ENCODE measurements at regions not wholly inside any gene's neighbourhood (a gene's known extent, or its start where the extent isn't known, plus 50 kb on each side); places are given as distances from the start of the nearest gene placed in this dataset.

GRCh38 chrX:40415675-40416074, 165.1 kb upstream of the ATP6AP2 start:
- Histone ChIP-seq H3K27ac (ENCODE audit: low read length) (no peak overlapping the region), H3K9me3 (ENCODE audit: control insufficient read depth, low read depth, low read length) (no peaks in the 10 kb centered on the region), H3K4me3 (ENCODE audit: low read length) (no peak overlapping the region), H3K27me3 (ENCODE audit: control insufficient read depth, insufficient read depth, low read length) (no peaks in the 10 kb centered on the region), H3K4me1 (ENCODE audit: control insufficient read depth, insufficient read depth, low read length) (no peaks in the 10 kb centered on the region), H3K36me3 (ENCODE audit: control insufficient read depth, insufficient read depth, low read length) (no peaks in the 10 kb centered on the region)
- no peak for DNase-seq
- WGBS (ENCODE audit: insufficient coverage, low lambda C conversion rate), result no CpG with 5 or more reads among the region's 4 CpGs

GRCh38 chrX:40414335-40414734, 166.4 kb upstream of the ATP6AP2 start:
- Histone ChIP-seq H3K9me3 (ENCODE audit: control insufficient read depth, low read depth, low read length) (no peaks in the 10 kb centered on the region), H3K4me1 (ENCODE audit: control insufficient read depth, insufficient read depth, low read length) (no peaks in the 10 kb centered on the region), H3K27ac (ENCODE audit: low read length) (no peak overlapping the region), H3K27me3 (ENCODE audit: control insufficient read depth, insufficient read depth, low read length) (no peaks in the 10 kb centered on the region), H3K36me3 (ENCODE audit: control insufficient read depth, insufficient read depth, low read length) (no peaks in the 10 kb centered on the region), H3K4me3 (ENCODE audit: low read length) (no peak overlapping the region)
- WGBS (ENCODE audit: insufficient coverage, low lambda C conversion rate), result no CpG with 5 or more reads among the region's 3 CpGs
- no peak for DNase-seq

DNA sequence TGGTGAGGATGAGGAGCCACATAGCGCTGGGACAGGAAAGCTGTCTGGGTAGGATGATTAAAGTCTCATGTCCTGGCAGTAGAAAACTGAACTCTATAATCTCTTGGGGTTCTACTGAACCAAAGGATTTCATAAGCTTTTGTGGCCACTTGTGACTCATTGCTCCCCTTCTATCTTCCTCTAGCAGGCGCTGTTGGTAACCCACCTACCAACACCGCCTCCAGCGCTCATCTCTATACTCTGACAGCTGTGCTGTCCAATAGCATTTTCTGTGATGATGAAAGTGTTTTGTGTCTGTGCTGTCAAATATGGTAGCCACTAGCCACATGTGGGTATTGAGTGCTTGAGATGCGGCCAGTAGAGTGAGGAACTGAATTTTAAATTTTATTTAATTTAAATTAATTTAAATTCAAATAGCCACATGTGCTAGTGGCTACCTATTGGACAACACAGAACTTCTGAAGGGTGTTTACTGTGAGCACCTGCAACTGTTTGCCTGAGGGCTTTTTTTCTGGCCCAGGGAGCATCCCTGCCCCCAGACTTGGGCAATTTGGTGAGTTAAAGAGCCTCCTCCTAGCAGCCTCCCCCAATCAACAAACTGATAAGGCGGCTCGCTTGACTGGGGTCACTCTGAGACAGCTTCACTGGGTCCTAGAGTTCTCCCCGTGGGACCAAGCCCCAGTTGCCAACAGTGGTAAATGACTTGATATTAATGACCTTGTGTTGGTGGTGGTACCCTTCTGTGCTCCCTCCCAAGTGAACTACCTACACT, 169.2 kb upstream of the ATP6AP2 start:
- H3K36me3 ChIP-seq (ENCODE audit: control insufficient read depth, insufficient read depth, low read length), result no peaks in the 10 kb centered on the region
- no peaks in the 10 kb centered on the region for H3K27me3 ChIP-seq (ENCODE audit: control insufficient read depth, insufficient read depth, low read length)
- no peak overlapping the region for H3K27ac ChIP-seq (ENCODE audit: low read length)
- H3K9me3 ChIP-seq (ENCODE audit: control insufficient read depth, low read depth, low read length), result no peaks in the 10 kb centered on the region
- no peaks in the 10 kb centered on the region for H3K4me1 ChIP-seq (ENCODE audit: control insufficient read depth, insufficient read depth, low read length)
- H3K4me3 ChIP-seq (ENCODE audit: low read length), result no peak overlapping the region
- no CpG with 5 or more reads among the region's 8 CpGs for WGBS (ENCODE audit: insufficient coverage, low lambda C conversion rate)
- DNase-seq, result no peak

- no peak overlapping the region for H3K27ac ChIP-seq (ENCODE audit: low read length)
- no CpG with 5 or more reads among the region's 2 CpGs for WGBS (ENCODE audit: insufficient coverage, low lambda C conversion rate)
- no peak for DNase-seq
- no peaks in the 10 kb centered on the region for H3K27me3 ChIP-seq (ENCODE audit: control insufficient read depth, insufficient read depth, low read length)
- no peaks in the 10 kb centered on the region for H3K36me3 ChIP-seq (ENCODE audit: control insufficient read depth, insufficient read depth, low read length)
- no peaks in the 10 kb centered on the region for H3K9me3 ChIP-seq (ENCODE audit: control insufficient read depth, low read depth, low read length)
- no peak overlapping the region for H3K4me3 ChIP-seq (ENCODE audit: low read length)
- H3K4me1 ChIP-seq (ENCODE audit: control insufficient read depth, insufficient read depth, low read length), result no peaks in the 10 kb centered on the region
These were observed 169.9 kb upstream of the ATP6AP2 start for GRCh38 chrX:40410859-40411258.

- peaks cover 10% of the 10 kb centered on the region for H3K4me1 ChIP-seq (ENCODE audit: control insufficient read depth, insufficient read depth, low read length)
These were observed 174.4 kb upstream of the ATP6AP2 start for GRCh38 chrX:40406330-40406859.

GRCh38 chrX:40405399-40405798, 175.4 kb upstream of the ATP6AP2 start:
- no peak overlapping the region for H3K27ac ChIP-seq (ENCODE audit: low read length)
- no peak overlapping the region for H3K4me3 ChIP-seq (ENCODE audit: low read length)
- no CpG with 5 or more reads among the region's 3 CpGs for WGBS (ENCODE audit: insufficient coverage, low lambda C conversion rate)
- H3K36me3 ChIP-seq (ENCODE audit: control insufficient read depth, insufficient read depth, low read length), result no peaks in the 10 kb centered on the region
- H3K27me3 ChIP-seq (ENCODE audit: control insufficient read depth, insufficient read depth, low read length), result no peaks in the 10 kb centered on the region
- no peak for DNase-seq
- H3K9me3 ChIP-seq (ENCODE audit: control insufficient read depth, low read depth, low read length), result no peaks in the 10 kb centered on the region
- peaks cover 10% of the 10 kb centered on the region for H3K4me1 ChIP-seq (ENCODE audit: control insufficient read depth, insufficient read depth, low read length)

More at GRCh38 chrX:40406330-40406859, 174.4 kb upstream of the ATP6AP2 start:
- no peak overlapping the region for H3K4me3 ChIP-seq (ENCODE audit: low read length)
- no CpG with 5 or more reads among the region's 4 CpGs for WGBS (ENCODE audit: insufficient coverage, low lambda C conversion rate)
- H3K27me3 ChIP-seq (ENCODE audit: control insufficient read depth, insufficient read depth, low read length), result no peaks in the 10 kb centered on the region
- H3K9me3 ChIP-seq (ENCODE audit: control insufficient read depth, low read depth, low read length), result no peaks in the 10 kb centered on the region
- H3K36me3 ChIP-seq (ENCODE audit: control insufficient read depth, insufficient read depth, low read length), result no peaks in the 10 kb centered on the region
- no peak overlapping the region for H3K27ac ChIP-seq (ENCODE audit: low read length)
- DNase-seq, result no peak

- H3K36me3 ChIP-seq (ENCODE audit: control insufficient read depth, insufficient read depth, low read length), result no peaks in the 10 kb centered on the region
- no peaks in the 10 kb centered on the region for H3K9me3 ChIP-seq (ENCODE audit: control insufficient read depth, low read depth, low read length)
- H3K4me3 ChIP-seq (ENCODE audit: low read length), result no peak overlapping the region
- no CpG with 5 or more reads among the region's 7 CpGs for WGBS (ENCODE audit: insufficient coverage, low lambda C conversion rate)
- peaks cover 10% of the 10 kb centered on the region for H3K4me1 ChIP-seq (ENCODE audit: control insufficient read depth, insufficient read depth, low read length)
- no peaks in the 10 kb centered on the region for H3K27me3 ChIP-seq (ENCODE audit: control insufficient read depth, insufficient read depth, low read length)
- no peak overlapping the region for H3K27ac ChIP-seq (ENCODE audit: low read length)
- DNase-seq, result no peak
These were observed 177.0 kb upstream of the ATP6AP2 start for GRCh38 chrX:40403757-40404156.

DNA sequence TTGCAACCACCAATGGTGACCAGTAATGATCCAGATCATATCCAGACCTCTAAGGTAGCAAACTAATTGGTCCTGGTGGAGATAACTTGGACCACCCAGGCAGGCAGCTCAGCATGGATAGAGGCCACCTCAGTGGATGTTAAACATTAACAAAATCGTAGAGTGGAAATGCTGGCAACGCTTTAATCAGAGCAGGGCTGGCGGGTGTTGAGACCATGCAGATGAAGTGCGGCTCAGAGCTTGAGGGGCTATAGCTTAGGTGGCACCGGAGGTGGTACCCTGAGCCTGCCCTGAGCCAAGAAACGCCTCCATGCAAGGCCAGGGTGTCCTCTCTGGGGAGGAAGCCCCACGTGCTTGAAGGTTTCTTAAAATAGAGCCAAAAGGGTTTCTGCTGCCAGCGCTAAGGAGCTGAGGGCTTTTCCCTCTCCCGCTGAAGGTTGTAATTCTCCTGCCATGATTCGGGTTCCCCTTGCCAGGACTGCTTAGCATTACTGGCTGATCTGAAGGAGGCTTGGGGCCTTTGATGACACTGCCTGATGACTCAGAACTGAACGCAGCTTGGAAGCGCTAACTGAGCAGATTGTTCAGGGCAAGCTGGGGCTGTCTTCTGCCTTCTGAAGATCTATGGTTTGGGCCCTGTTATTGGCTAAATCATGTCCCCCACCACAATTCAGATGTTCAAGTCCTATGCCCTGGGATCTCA, 177.8 kb upstream of the ATP6AP2 start:
- H3K27ac ChIP-seq (ENCODE audit: low read length), result peak overlapping the region; percentile 75

DNA sequence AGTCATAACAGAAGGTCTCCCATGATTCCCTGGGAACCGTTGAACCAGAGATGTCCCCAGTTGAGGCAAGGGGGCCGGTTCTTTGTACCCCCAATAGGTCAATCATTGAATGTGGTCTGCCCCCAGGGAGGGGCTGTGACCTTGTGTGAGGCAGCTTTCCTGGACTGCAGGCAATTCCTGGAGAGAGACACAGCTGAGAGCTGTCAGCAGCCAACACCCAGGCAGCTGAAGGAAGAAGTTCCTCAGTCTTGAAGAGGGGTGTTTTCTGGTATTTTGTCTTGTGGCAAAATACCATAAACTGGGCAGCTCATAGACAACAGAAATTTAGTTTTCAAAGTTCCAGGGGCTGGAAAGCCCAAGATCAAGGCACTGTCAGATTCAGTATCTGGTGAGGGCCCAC, 185.7 kb upstream of the ATP6AP2 start:
- no CpG with 5 or more reads among the region's 2 CpGs for WGBS (ENCODE audit: insufficient coverage, low lambda C conversion rate)
- no peaks in the 10 kb centered on the region for H3K27me3 ChIP-seq (ENCODE audit: control insufficient read depth, insufficient read depth, low read length)
- no peak overlapping the region for H3K4me3 ChIP-seq (ENCODE audit: low read length)
- no peaks in the 10 kb centered on the region for H3K4me1 ChIP-seq (ENCODE audit: control insufficient read depth, insufficient read depth, low read length)
- no peak overlapping the region for H3K27ac ChIP-seq (ENCODE audit: low read length)
- no peaks in the 10 kb centered on the region for H3K36me3 ChIP-seq (ENCODE audit: control insufficient read depth, insufficient read depth, low read length)
- no peak for DNase-seq
- peaks cover 5% of the 10 kb centered on the region for H3K9me3 ChIP-seq (ENCODE audit: control insufficient read depth, low read depth, low read length)

More for the DNA sequence above, 177.8 kb upstream of the ATP6AP2 start:
- peak overlapping the region; percentile 11 for H3K4me3 ChIP-seq (ENCODE audit: low read length)
- DNase-seq, result peak; percentile 23 to 53
- WGBS (ENCODE audit: insufficient coverage, low lambda C conversion rate), result no CpG with 5 or more reads among the region's 12 CpGs
- H3K9me3 ChIP-seq (ENCODE audit: control insufficient read depth, low read depth, low read length), result no peaks in the 10 kb centered on the region
- no peaks in the 10 kb centered on the region for H3K27me3 ChIP-seq (ENCODE audit: control insufficient read depth, insufficient read depth, low read length)
- H3K4me1 ChIP-seq (ENCODE audit: control insufficient read depth, insufficient read depth, low read length), result peaks cover 10% of the 10 kb centered on the region
- no peaks in the 10 kb centered on the region for H3K36me3 ChIP-seq (ENCODE audit: control insufficient read depth, insufficient read depth, low read length)

- Histone ChIP-seq H3K27ac (ENCODE audit: low read length) (no peak overlapping the region), H3K4me3 (ENCODE audit: low read length) (no peak overlapping the region), H3K9me3 (ENCODE audit: control insufficient read depth, low read depth, low read length) (peaks cover 5% of the 10 kb centered on the region), H3K27me3 (ENCODE audit: control insufficient read depth, insufficient read depth, low read length) (no peaks in the 10 kb centered on the region), H3K4me1 (ENCODE audit: control insufficient read depth, insufficient read depth, low read length) (no peaks in the 10 kb centered on the region), H3K36me3 (ENCODE audit: control insufficient read depth, insufficient read depth, low read length) (no peaks in the 10 kb centered on the region)
- no peak for DNase-seq
- no CpG with 5 or more reads among the region's 5 CpGs for WGBS (ENCODE audit: insufficient coverage, low lambda C conversion rate)
These were observed 186.5 kb upstream of the ATP6AP2 start for GRCh38 chrX:40394302-40394701.

All from large intestine (tissue), 3 donors.